NCI-H2227 (cell line): ENCODE measurements at regions not wholly inside any gene's neighbourhood (a gene's known extent, or its start where the extent isn't known, plus 50 kb on each side); places are given as distances from the start of the nearest gene placed in this dataset.

Experiments
- DNase-seq: peaks from one replicate; lab custom pipeline; 2025; ENCODE audit not compliant: unreplicated experiment; lab: John Stamatoyannopoulos, UW

GRCh38 chr4:23353200-23353599, 536.6 kb downstream of the PPARGC1A start:
- no peak for DNase-seq

GRCh38 chr4:23348789-23349498, 540.9 kb downstream of the PPARGC1A start:
- no peak for DNase-seq

- DNase-seq, result no peak
These were observed 552.6 kb downstream of the PPARGC1A start for GRCh38 chr4:23337292-23337691.

GRCh38 chr4:23333946-23334878, 555.6 kb downstream of the PPARGC1A start:
- no peak for DNase-seq

GRCh38 chr4:23333556-23333945, 556.3 kb downstream of the PPARGC1A start:
- no peak for DNase-seq

GRCh38 chr4:23332313-23332712, 557.5 kb downstream of the PPARGC1A start:
- DNase-seq, result no peak

GRCh38 chr4:23327120-23327519, 562.7 kb downstream of the PPARGC1A start:
- DNase-seq, result no peak

- no peak for DNase-seq
These were observed 565.7 kb downstream of the PPARGC1A start for GRCh38 chr4:23324021-23324690.

- no peak for DNase-seq
These were observed 566.4 kb downstream of the PPARGC1A start for GRCh38 chr4:23323436-23323835.

- no peak for DNase-seq
These were observed 567.1 kb downstream of the PPARGC1A start for GRCh38 chr4:23322732-23323131.

GRCh38 chr4:23320931-23321587, 568.8 kb downstream of the PPARGC1A start:
- no peak for DNase-seq

GRCh38 chr4:23312686-23313085, 577.2 kb downstream of the PPARGC1A start:
- DNase-seq, result no peak

GRCh38 chr4:23311983-23312382, 577.9 kb downstream of the PPARGC1A start:
- DNase-seq, result no peak

- no peak for DNase-seq
These were observed 584.8 kb downstream of the PPARGC1A start for GRCh38 chr4:23305026-23305425.

GRCh38 chr4:23298371-23298770, 591.5 kb downstream of the PPARGC1A start:
- no peak for DNase-seq

GRCh38 chr4:23297327-23297726, 592.5 kb downstream of the PPARGC1A start:
- no peak for DNase-seq

GRCh38 chr4:23291139-23291538, 598.4 kb downstream of the GBA3 start:
- DNase-seq, result no peak

GRCh38 chr4:23290656-23291055, 597.9 kb downstream of the GBA3 start:
- DNase-seq, result no peak

- DNase-seq, result no peak
These were observed 586.7 kb downstream of the GBA3 start for GRCh38 chr4:23279377-23279986.

GRCh38 chr4:23278845-23279244, 586.1 kb downstream of the GBA3 start:
- DNase-seq, result no peak

- DNase-seq, result no peak
These were observed 583.3 kb downstream of the GBA3 start for GRCh38 chr4:23276076-23276475.
